ENCODE measurements at regions not wholly inside any gene's neighbourhood (a gene's known extent, or its start where the extent isn't known, plus 50 kb on each side); places are given as distances from the start of the nearest gene placed in this dataset.

GRCh38 chr3:105157766-105158085, 209.0 kb upstream of the ALCAM start:
- Mint-ChIP-seq H3K27me3 (ENCODE audit: low read depth, poor library complexity) (no peaks in the 10 kb centered on the region), H3K4me3 (no peak overlapping the region), H3K36me3 (ENCODE audit: low read depth) (no peaks in the 10 kb centered on the region), H3K4me1 (no peaks in the 10 kb centered on the region), H3K9me3 (no peaks in the 10 kb centered on the region), H3K27ac (no peak overlapping the region)
- DNase-seq: no peak
- no peak for TF ChIP-seq CTCF (IDR thresholded peaks at IDR 0.05)

- Mint-ChIP-seq H3K4me1 (no peaks in the 10 kb centered on the region), H3K27me3 (ENCODE audit: low read depth, poor library complexity) (no peaks in the 10 kb centered on the region), H3K4me3 (no peak overlapping the region), H3K9me3 (no peaks in the 10 kb centered on the region), H3K36me3 (ENCODE audit: low read depth) (no peaks in the 10 kb centered on the region), H3K27ac (no peak overlapping the region)
- no peak for TF ChIP-seq CTCF (IDR thresholded peaks at IDR 0.05)
- no peak for DNase-seq
These were observed 208.4 kb upstream of the ALCAM start for GRCh38 chr3:105158286-105158685.

- no peaks in the 10 kb centered on the region for H3K36me3 Mint-ChIP-seq (ENCODE audit: low read depth)
- no peak for TF ChIP-seq CTCF (IDR thresholded peaks at IDR 0.05)
- no peaks in the 10 kb centered on the region for H3K4me1 Mint-ChIP-seq
- DNase-seq: no peak
- H3K27ac Mint-ChIP-seq: no peak overlapping the region
- no peak overlapping the region for H3K4me3 Mint-ChIP-seq
- H3K9me3 Mint-ChIP-seq: no peaks in the 10 kb centered on the region
- no peaks in the 10 kb centered on the region for H3K27me3 Mint-ChIP-seq (ENCODE audit: low read depth, poor library complexity)
These were observed 204.3 kb upstream of the ALCAM start for GRCh38 chr3:105162448-105162847.

GRCh38 chr3:105166893-105167292, 199.8 kb upstream of the ALCAM start:
- no peak for DNase-seq
- Mint-ChIP-seq H3K4me3 (no peak overlapping the region), H3K9me3 (no peaks in the 10 kb centered on the region), H3K27ac (no peak overlapping the region), H3K4me1 (no peaks in the 10 kb centered on the region), H3K36me3 (ENCODE audit: low read depth) (no peaks in the 10 kb centered on the region), H3K27me3 (ENCODE audit: low read depth, poor library complexity) (no peaks in the 10 kb centered on the region)
- no peak for TF ChIP-seq CTCF (IDR thresholded peaks at IDR 0.05)

GRCh38 chr3:105170423-105170822, 196.3 kb upstream of the ALCAM start:
- Mint-ChIP-seq H3K4me1 (no peaks in the 10 kb centered on the region), H3K36me3 (ENCODE audit: low read depth) (no peaks in the 10 kb centered on the region), H3K27ac (no peak overlapping the region), H3K9me3 (no peaks in the 10 kb centered on the region), H3K27me3 (ENCODE audit: low read depth, poor library complexity) (no peaks in the 10 kb centered on the region), H3K4me3 (no peak overlapping the region)
- no peak for TF ChIP-seq CTCF (IDR thresholded peaks at IDR 0.05)
- DNase-seq: no peak

GRCh38 chr3:105174017-105174615, 192.6 kb upstream of the ALCAM start:
- no peaks in the 10 kb centered on the region for H3K9me3 Mint-ChIP-seq
- H3K27ac Mint-ChIP-seq: no peak overlapping the region
- no peak for DNase-seq
- H3K4me1 Mint-ChIP-seq: no peaks in the 10 kb centered on the region
- no peak for TF ChIP-seq CTCF (IDR thresholded peaks at IDR 0.05)
- H3K36me3 Mint-ChIP-seq (ENCODE audit: low read depth): no peaks in the 10 kb centered on the region
- H3K27me3 Mint-ChIP-seq (ENCODE audit: low read depth, poor library complexity): no peaks in the 10 kb centered on the region
- no peak overlapping the region for H3K4me3 Mint-ChIP-seq
